Kidney epithelial cell (primary cell): ENCODE measurements at regions not wholly inside any gene's neighbourhood (a gene's known extent, or its start where the extent isn't known, plus 50 kb on each side); places are given as distances from the start of the nearest gene placed in this dataset.

Experiments used
- DNase-seq: peaks from one replicate; pipeline ENCODE4 v3.0.0-alpha.2; 2010; ENCODE audit warnings: low read depth
- H3K27me3 ChIP-seq: 2 replicates; pipeline ENCODE4 v1.6.0; 2011; ENCODE audit warnings: low read length; ENCODE audit not compliant: control insufficient read depth, insufficient read depth
- H3K36me3 ChIP-seq: 2 replicates; pipeline ENCODE4 v1.5.1; 2011; ENCODE audit warnings: low read length; ENCODE audit not compliant: control insufficient read depth, insufficient read depth
- H3K4me3 ChIP-seq: 2 replicates; pipeline ENCODE4 v1.5.1; 2011; ENCODE audit warnings: low read depth, mild to moderate bottlenecking, control low read depth, low read length
- CTCF ChIP-seq: IDR thresholded peaks from 2 replicates; pipeline ENCODE4 v1.5.1; 2011; ENCODE audit warnings: mild to moderate bottlenecking, moderate library complexity, low read length, control low read depth, inconsistent platforms; ENCODE audit not compliant: insufficient read depth, poor library complexity, severe bottlenecking

GRCh38 chr5:143659599-143660238 is 152.2 kb upstream of the HMHB1 start:
- H3K4me3 ChIP-seq, result no peak overlapping the region
- H3K36me3 ChIP-seq, result no peaks in the 10 kb centered on the region
- DNase-seq, result no peak
- no peaks in the 10 kb centered on the region for H3K27me3 ChIP-seq
- no peak for TF ChIP-seq CTCF

GRCh38 chr5:143658956-143659355 is 153.0 kb upstream of the HMHB1 start:
- Histone ChIP-seq H3K27me3 (no peaks in the 10 kb centered on the region), H3K4me3 (no peak overlapping the region), H3K36me3 (no peaks in the 10 kb centered on the region)
- TF ChIP-seq CTCF, result no peak
- no peak for DNase-seq

- Histone ChIP-seq H3K36me3 (no peaks in the 10 kb centered on the region), H3K4me3 (no peak overlapping the region), H3K27me3 (no peaks in the 10 kb centered on the region)
- DNase-seq, result no peak
- no peak for TF ChIP-seq CTCF
Observed at GRCh38 chr5:143657647-143658285, 154.2 kb upstream of the HMHB1 start.

GRCh38 chr5:143653766-143654282 is 158.1 kb upstream of the HMHB1 start:
- Histone ChIP-seq H3K27me3 (no peaks in the 10 kb centered on the region), H3K4me3 (no peak overlapping the region), H3K36me3 (no peaks in the 10 kb centered on the region)
- TF ChIP-seq CTCF, result no peak
- no peak for DNase-seq

GRCh38 chr5:143653256-143653655 is 158.7 kb upstream of the HMHB1 start:
- DNase-seq, result no peak
- H3K27me3 ChIP-seq, result no peaks in the 10 kb centered on the region
- no peak for TF ChIP-seq CTCF
- H3K36me3 ChIP-seq, result no peaks in the 10 kb centered on the region
- H3K4me3 ChIP-seq, result no peak overlapping the region
